A549 (cell line): ENCODE measurements at regions not wholly inside any gene's neighbourhood (a gene's known extent, or its start where the extent isn't known, plus 50 kb on each side); places are given as distances from the start of the nearest gene placed in this dataset.

ENCODE experiments used
- ATAC-seq, 2 experiments: fragments of 200-7000 bp in 1 of 2; fragments of >200 bp in 1 of 2; cut with Nextera tagmentation in 1 of 2; cut with Tn5 transposase in 1 of 2; 3 replicates each; pipeline versions ENCODE4 v1.8.0 to v1.9.1; 2018 to 2020; ENCODE audit warnings: mild to moderate bottlenecking in 1 of 2, moderate library complexity in 1 of 2
- CTCF ChIA-PET: fragments of 300-600 bp; sonication (Branson Sonifier 250); formaldehyde crosslinking; extraction: SDS; loops from one replicate; lab custom pipeline; 2021; ENCODE audit warnings: antibody characterized with exemption, inconsistent platforms; lab: Yijun Ruan, JAX
- POLR2A ChIA-PET: fragments of 350-600 bp; formaldehyde crosslinking; extraction: SDS; loops from one replicate; lab custom pipeline; 2021; ENCODE audit warnings: antibody characterized with exemption, inconsistent platforms; lab: Yijun Ruan, JAX
- DNase-seq, 2 experiments: peaks; one replicate each; pipeline versions ENCODE4 v3.0.0 to v3.0.0-alpha.2; 2011 to 2016; ENCODE audit warnings: low read depth in 1 of 2, low spot score in 1 of 2
- FAIRE-seq: peaks from 2 replicates; lab custom pipeline; 2011; peaks lifted over from hg19 to GRCh38; lab: Jason Lieb, UNC
- H3K27ac ChIP-seq, 2 experiments: fragments of >200 bp; sonication (Bioruptor Twin); formaldehyde crosslinking; 3 replicates each; pipeline ENCODE4 v1.5.1; 2016 to 2017
- H3K4me1 ChIP-seq: fragments of >200 bp; sonication (Bioruptor Twin); formaldehyde crosslinking; 3 replicates; pipeline ENCODE4 v1.6.1; 2016
- H3K4me2 ChIP-seq: fragments of >200 bp; sonication (Bioruptor Twin); formaldehyde crosslinking; 3 replicates; pipeline ENCODE4 v1.6.1; 2016
- H3K4me3 ChIP-seq: fragments of >200 bp; sonication (Bioruptor Twin); formaldehyde crosslinking; 3 replicates; pipeline ENCODE4 v1.5.1; 2016
- H3K9me3 ChIP-seq: fragments of >200 bp; sonication (Bioruptor Twin); formaldehyde crosslinking; 3 replicates; pipeline ENCODE4 v1.6.1; 2016
- CBX2 ChIP-seq: fragments of 200-600 bp; sonication (generic); IDR thresholded peaks from 2 replicates; pipeline ENCODE4 v1.6.1; 2016; ENCODE audit warnings: low read depth, mild to moderate bottlenecking, borderline replicate concordance
- CHD2 ChIP-seq: fragments of 150-350 bp; IDR thresholded peaks from 2 replicates; pipeline ENCODE4 v1.6.1; 2014; ENCODE audit warnings: low read length; ENCODE audit not compliant: partially characterized antibody
- EHF ChIP-seq: fragments of 250-450 bp; sonication (Bioruptor Pico); IDR thresholded peaks from 2 replicates; pipeline ENCODE4 v1.5.0; 2020; ENCODE audit warnings: mild to moderate bottlenecking
- EP300 ChIP-seq, 2 experiments: fragments of >200 bp; sonication (Bioruptor Twin); formaldehyde crosslinking; IDR thresholded peaks; 2 replicates in 1 of 2; 3 replicates in 1 of 2; pipeline ENCODE4 v1.6.1; 2016 to 2017
- FOXS1 ChIP-seq: fragments of 250-450 bp; sonication (Bioruptor Pico); IDR thresholded peaks from 2 replicates; pipeline ENCODE4 v1.5.0; 2020; ENCODE audit warnings: mild to moderate bottlenecking, moderate library complexity
- HDAC2 ChIP-seq: fragments of 200-600 bp; sonication (generic); IDR thresholded peaks from 2 replicates; pipeline ENCODE4 v1.6.1; 2016
- HES2 ChIP-seq: fragments of >200 bp; sonication (Bioruptor Twin); formaldehyde crosslinking; IDR thresholded peaks from 2 replicates; pipeline ENCODE4 v1.6.1; 2016
- HEYL ChIP-seq: fragments of 250-450 bp; sonication (Bioruptor Pico); IDR thresholded peaks from 2 replicates; pipeline ENCODE4 v1.8.0; 2021; ENCODE audit warnings: mild to moderate bottlenecking, moderate library complexity
- HMGXB4 ChIP-seq: fragments of 250-450 bp; sonication (Bioruptor Pico); IDR thresholded peaks from 2 replicates; pipeline ENCODE4 v1.5.0; 2021; ENCODE audit warnings: mild to moderate bottlenecking, moderate library complexity, borderline replicate concordance
- JUNB ChIP-seq: fragments of >200 bp; sonication (Bioruptor Twin); formaldehyde crosslinking; IDR thresholded peaks from 2 replicates; pipeline ENCODE4 v1.6.1; 2016
- KDM1A ChIP-seq: fragments of 200-600 bp; sonication (generic); IDR thresholded peaks from 2 replicates; pipeline ENCODE4 v1.6.1; 2016; ENCODE audit warnings: low read depth, mild to moderate bottlenecking
- KDM5A ChIP-seq: fragments of 200-600 bp; sonication (generic); IDR thresholded peaks from 2 replicates; pipeline ENCODE4 v1.6.1; 2016; ENCODE audit warnings: antibody characterized with exemption, mild to moderate bottlenecking
- NPAS2 ChIP-seq: fragments of 250-450 bp; sonication (Bioruptor Pico); IDR thresholded peaks from 2 replicates; pipeline ENCODE4 v1.8.0; 2022; ENCODE audit warnings: mild to moderate bottlenecking, moderate library complexity, borderline replicate concordance
- NR3C1 ChIP-seq: fragments of >200 bp; sonication (Bioruptor Twin); formaldehyde crosslinking; IDR thresholded peaks from 3 replicates; pipeline ENCODE4 v1.6.1; 2017
- RAD21 ChIP-seq, 2 experiments: fragments of >200 bp in 1 of 2; sonication (Bioruptor Twin) in 1 of 2; formaldehyde crosslinking in 1 of 2; IDR thresholded peaks in 1 of 2; conservative IDR thresholded peaks in 1 of 2; 2 replicates in 1 of 2; 3 replicates in 1 of 2; pipeline ENCODE4 v1.6.1; 2012 to 2018; ENCODE audit warnings: inconsistent platforms in 1 of 2
- RARB ChIP-seq: fragments of 250-450 bp; sonication (Bioruptor Pico); IDR thresholded peaks from 2 replicates; pipeline ENCODE4 v1.8.0; 2021; ENCODE audit warnings: mild to moderate bottlenecking, moderate library complexity
- REST ChIP-seq: fragments of 200-600 bp; sonication (generic); IDR thresholded peaks from 2 replicates; pipeline ENCODE4 v1.6.1; 2016; ENCODE audit warnings: antibody characterized with exemption, mild to moderate bottlenecking, moderate library complexity
- USF2 ChIP-seq: fragments of 450-650 bp; IDR thresholded peaks from 2 replicates; pipeline ENCODE4 v1.6.1; 2014; ENCODE audit warnings: antibody characterized with exemption
- ZFP36 ChIP-seq: fragments of 450-650 bp; IDR thresholded peaks from 2 replicates; pipeline ENCODE4 v1.6.1; 2014; ENCODE audit warnings: borderline replicate concordance; ENCODE audit not compliant: partially characterized antibody
- WGBS: methylation state at CpG from one replicate; pipeline ENCODE4 v1.1.6; 2017; ENCODE audit errors: missing lambda C conversion rate; 5-methylcytosine and 5-hydroxymethylcytosine counted together

GRCh38 chr2:38129481-38129880 lies 53.5 kb upstream of the CYP1B1 start (continued):
- TF ChIP-seq USF2 (no peak), ZFP36 (no peak), EHF (CRISPR knock-in tag) (no peak), HES2 (no peak), CBX2 (no peak), FOXS1 (CRISPR knock-in tag) (no peak), REST (no peak), KDM5A (no peak)

GRCh38 chr2:38128653-38129052 lies 52.7 kb upstream of the CYP1B1 start:
- FAIRE-seq (no peak), ATAC-seq (no peak), DNase-seq (no peak)
- 47% methylated on average over 2 of the region's 2 CpGs for WGBS
- Histone ChIP-seq H3K4me3 (no peak overlapping the region), H3K4me1 (no peaks in the 10 kb centered on the region), H3K4me2 (no peak overlapping the region), H3K27ac (no peak overlapping the region), H3K9me3 (peaks cover 14% of the 10 kb centered on the region)
- CTCF ChIA-PET = interaction anchor here (0.9 to 1.8 kb wide), 2 partner anchors 13 to 146 kb away, joined by 4 to 10 read pairs; no protein-coding TSS in a partner anchor
- POLR2A ChIA-PET = no interaction called here
- TF ChIP-seq HMGXB4 (CRISPR knock-in tag) (no peak), HDAC2 (no peak), RAD21 (conservative IDR thresholded peaks at IDR 0.05 in 1 of 2, IDR thresholded peaks at IDR 0.05 in 1 of 2) (no peak), NR3C1 (no peak), CBX2 (no peak)
- TF ChIP-seq, all 56 proteins: peak for 0

- ATAC-seq = no peak
- Histone ChIP-seq H3K4me1 (no peaks in the 10 kb centered on the region), H3K9me3 (peaks cover 14% of the 10 kb centered on the region), H3K27ac (no peak overlapping the region), H3K4me2 (no peak overlapping the region), H3K4me3 (no peak overlapping the region)
- CTCF ChIA-PET = interaction anchor here (0.8 to 1.8 kb wide), 3 partner anchors 12 to 51 kb away, joined by 3 to 10 read pairs (median 3); partner anchors contain the start of gene CYP1B1
- no peak for DNase-seq
- POLR2A ChIA-PET = no interaction called here
- no peak for FAIRE-seq
- no peak for TF ChIP-seq JUNB
- TF ChIP-seq RARB (CRISPR knock-in tag) = no peak
- TF ChIP-seq CHD2 = no peak
- TF ChIP-seq EP300 (IDR thresholded peaks at IDR 0.05) = no peak
- peak; percentile 86 for TF ChIP-seq ZFP36
- TF ChIP-seq RAD21 (conservative IDR thresholded peaks at IDR 0.05 in 1 of 2, IDR thresholded peaks at IDR 0.05 in 1 of 2) = no peak
- TF ChIP-seq NPAS2 = no peak
- no peak for TF ChIP-seq KDM1A
- TF ChIP-seq HEYL = no peak
- TF ChIP-seq, all 56 proteins: peak for 1
Measured at GRCh38 chr2:38127277-38127676, 51.3 kb upstream of the CYP1B1 start.
